Caco-2 (cell line): ENCODE measurements at regions not wholly inside any gene's neighbourhood (a gene's known extent, or its start where the extent isn't known, plus 50 kb on each side); places are given as distances from the start of the nearest gene placed in this dataset.

Experiments used
- BruUV-seq: library from RNA; stranded (reverse); fragments of 400-500 nt; replicated peaks from 2 replicates; lab custom pipeline; 2021; lab: Mats Ljungman, UMichigan
- CTCF ChIA-PET: fragments of 300-600 bp; sonication (Branson Sonifier 250); formaldehyde crosslinking; loops from one replicate; lab custom pipeline; 2022; ENCODE audit warnings: antibody characterized with exemption; lab: Charles Lee
- POLR2A ChIA-PET: fragments of 300-600 bp; sonication (Branson Sonifier 250); formaldehyde crosslinking; loops from one replicate; lab custom pipeline; 2022; ENCODE audit warnings: antibody characterized with exemption; lab: Charles Lee
- DNase-seq, 2 experiments: peaks; one replicate each; pipeline versions ENCODE4 v3.0.0 to v3.0.0-alpha.2; 2020 to 2022
- H3K27me3 ChIP-seq: replicated peaks from 2 replicates; pipeline ENCODE4 v1.6.0; 2011; ENCODE audit warnings: low read length; ENCODE audit not compliant: control insufficient read depth, insufficient read depth
- H3K36me3 ChIP-seq: 2 replicates; pipeline ENCODE4 v1.5.1; 2011; ENCODE audit warnings: low read length; ENCODE audit not compliant: control insufficient read depth, insufficient read depth
- H3K4me1 ChIP-seq: fragments of 250-450 bp; sonication (Bioruptor Pico); 2 replicates; pipeline ENCODE4 v1.5.1; 2020; ENCODE audit warnings: mild to moderate bottlenecking
- H3K4me3 ChIP-seq: 2 replicates; pipeline ENCODE4 v1.5.1; 2011; ENCODE audit warnings: low read depth, mild to moderate bottlenecking, control low read depth, low read length
- H3K9me3 ChIP-seq: fragments of 250-450 bp; sonication (Bioruptor Pico); 2 replicates; pipeline ENCODE4 v1.5.1; 2020; ENCODE audit warnings: mild to moderate bottlenecking, moderate library complexity
- H3K27ac Mint-ChIP-seq: one replicate; pipeline ENCODE4 v1.8.0; 2022; ENCODE audit warnings: mixed read lengths; ENCODE audit not compliant: unreplicated experiment
- H3K27me3 Mint-ChIP-seq: one replicate; pipeline ENCODE4 v1.8.0; 2022; ENCODE audit warnings: mixed read lengths; ENCODE audit not compliant: insufficient read depth, unreplicated experiment
- H3K36me3 Mint-ChIP-seq: one replicate; pipeline ENCODE4 v1.8.0; 2022; ENCODE audit warnings: mild to moderate bottlenecking, mixed read lengths; ENCODE audit not compliant: insufficient read depth, unreplicated experiment
- H3K4me1 Mint-ChIP-seq: one replicate; pipeline ENCODE4 v1.8.0; 2022; ENCODE audit warnings: low read depth, mixed read lengths; ENCODE audit not compliant: unreplicated experiment
- H3K4me3 Mint-ChIP-seq: one replicate; pipeline ENCODE4 v1.8.0; 2022; ENCODE audit warnings: mild to moderate bottlenecking, moderate library complexity, mixed read lengths; ENCODE audit not compliant: unreplicated experiment
- H3K9me3 Mint-ChIP-seq: one replicate; pipeline ENCODE4 v1.8.0; 2022; ENCODE audit warnings: mixed read lengths; ENCODE audit not compliant: unreplicated experiment
- intact Hi-C: fragments of 100-400 bp; cut with micrococcal nuclease; formaldehyde crosslinking; loops from one replicate; pipeline ENCODE4 v1.10.0; 2022; ENCODE audit not compliant: unreplicated experiment
- TF ChIP-seq, protein P1 (sequence below), 2 experiments: fragments of 200-600 bp in 1 of 2; IDR thresholded peaks; 1 replicate in 1 of 2; 2 replicates in 1 of 2; pipeline versions ENCODE4 v1.5.1 to v1.8.0; 2011 to 2022; ENCODE audit warnings: antibody characterized with exemption in 1 of 2, control low read depth in 1 of 2, inconsistent platforms in 1 of 2, low read depth in 1 of 2, low read length in 1 of 2, mild to moderate bottlenecking in 1 of 2, moderate library complexity in 1 of 2; ENCODE audit not compliant: insufficient read depth in 1 of 2, severe bottlenecking in 1 of 2, unreplicated experiment in 1 of 2

DNA sequence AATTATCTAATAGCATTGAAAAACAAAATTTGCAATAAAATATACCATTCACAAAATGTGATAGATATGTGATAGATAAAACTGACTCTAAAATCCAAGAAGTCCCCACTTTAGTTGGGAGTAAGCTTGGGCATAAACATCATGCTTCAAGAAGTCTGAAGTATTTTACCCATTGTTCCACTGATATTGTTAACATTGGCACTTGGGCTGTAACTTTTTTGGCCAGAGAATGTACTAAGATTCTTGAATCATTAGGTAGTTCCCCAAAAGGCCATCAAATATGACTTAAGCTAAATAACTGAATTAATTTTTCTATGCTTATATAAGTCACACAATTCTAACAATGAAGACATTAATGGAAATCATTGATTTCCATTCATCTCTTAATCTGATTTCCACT lies 413.6 kb downstream of the CDH2 start:
- TF ChIP-seq, protein P1, sequence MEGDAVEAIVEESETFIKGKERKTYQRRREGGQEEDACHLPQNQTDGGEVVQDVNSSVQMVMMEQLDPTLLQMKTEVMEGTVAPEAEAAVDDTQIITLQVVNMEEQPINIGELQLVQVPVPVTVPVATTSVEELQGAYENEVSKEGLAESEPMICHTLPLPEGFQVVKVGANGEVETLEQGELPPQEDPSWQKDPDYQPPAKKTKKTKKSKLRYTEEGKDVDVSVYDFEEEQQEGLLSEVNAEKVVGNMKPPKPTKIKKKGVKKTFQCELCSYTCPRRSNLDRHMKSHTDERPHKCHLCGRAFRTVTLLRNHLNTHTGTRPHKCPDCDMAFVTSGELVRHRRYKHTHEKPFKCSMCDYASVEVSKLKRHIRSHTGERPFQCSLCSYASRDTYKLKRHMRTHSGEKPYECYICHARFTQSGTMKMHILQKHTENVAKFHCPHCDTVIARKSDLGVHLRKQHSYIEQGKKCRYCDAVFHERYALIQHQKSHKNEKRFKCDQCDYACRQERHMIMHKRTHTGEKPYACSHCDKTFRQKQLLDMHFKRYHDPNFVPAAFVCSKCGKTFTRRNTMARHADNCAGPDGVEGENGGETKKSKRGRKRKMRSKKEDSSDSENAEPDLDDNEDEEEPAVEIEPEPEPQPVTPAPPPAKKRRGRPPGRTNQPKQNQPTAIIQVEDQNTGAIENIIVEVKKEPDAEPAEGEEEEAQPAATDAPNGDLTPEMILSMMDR (IDR thresholded peaks at IDR 0.05; ENCODE audit: insufficient read depth in 1 of 2, low read depth in 1 of 2, low read length in 1 of 2, severe bottlenecking in 1 of 2, unreplicated experiment in 1 of 2), result no peak
- intact Hi-C loops, result no loop called here
- H3K36me3 Mint-ChIP-seq, result no peaks in the 10 kb centered on the region

DNA sequence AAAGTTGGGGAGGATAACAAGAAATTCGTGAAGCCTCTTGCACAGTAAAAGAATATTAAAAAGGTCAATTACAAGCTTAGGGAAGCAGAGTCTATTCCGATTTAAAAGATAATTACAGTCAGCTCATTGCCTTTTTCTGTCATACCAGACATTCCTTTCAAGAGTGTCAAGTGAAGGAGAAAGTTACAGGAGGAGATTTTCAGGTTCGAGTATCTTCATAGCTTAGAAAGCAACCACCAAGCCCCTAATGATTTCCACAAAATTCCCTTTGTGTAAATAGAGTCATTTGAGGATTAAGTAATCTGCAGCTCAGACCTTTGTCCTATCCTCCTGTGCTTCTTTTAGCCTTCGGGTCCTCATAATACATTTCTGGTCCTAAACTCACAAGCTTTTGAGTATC lies 414.9 kb downstream of the CDH2 start:
- Histone ChIP-seq H3K27me3 (no peaks in the 10 kb centered on the region), H3K9me3 (no peaks in the 10 kb centered on the region), H3K36me3 (no peaks in the 10 kb centered on the region), H3K4me1 (no peaks in the 10 kb centered on the region), H3K4me3 (no peak overlapping the region)
- Mint-ChIP-seq H3K9me3 (no peaks in the 10 kb centered on the region), H3K4me3 (no peak overlapping the region), H3K27me3 (no peaks in the 10 kb centered on the region), H3K27ac (no peak overlapping the region), H3K4me1 (no peaks in the 10 kb centered on the region), H3K36me3 (no peaks in the 10 kb centered on the region)
- BruUV-seq, result no TSS peak
- CTCF ChIA-PET, result interaction anchor here (1.2 kb wide), 1 partner anchor 12 kb away, joined by 3 read pairs; no protein-coding TSS in a partner anchor
- TF ChIP-seq, protein P1 (IDR thresholded peaks at IDR 0.05; ENCODE audit: insufficient read depth in 1 of 2, low read depth in 1 of 2, low read length in 1 of 2, severe bottlenecking in 1 of 2, unreplicated experiment in 1 of 2), result no peak
- intact Hi-C loops, result no loop called here
- POLR2A ChIA-PET, result no interaction called here
- DNase-seq, result no peak

More for the DNA sequence above, 413.6 kb downstream of the CDH2 start:
- no peak overlapping the region for H3K27ac Mint-ChIP-seq
- H3K9me3 Mint-ChIP-seq, result no peaks in the 10 kb centered on the region
- H3K4me3 ChIP-seq, result no peak overlapping the region
- DNase-seq, result no peak
- no peaks in the 10 kb centered on the region for H3K36me3 ChIP-seq
- CTCF ChIA-PET, result no interaction called here
- H3K27me3 ChIP-seq, result no peaks in the 10 kb centered on the region
- no peaks in the 10 kb centered on the region for H3K4me1 ChIP-seq
- no peaks in the 10 kb centered on the region for H3K4me1 Mint-ChIP-seq
- no TSS peak for BruUV-seq
- no peaks in the 10 kb centered on the region for H3K9me3 ChIP-seq
- POLR2A ChIA-PET, result no interaction called here
- no peak overlapping the region for H3K4me3 Mint-ChIP-seq
- H3K27me3 Mint-ChIP-seq, result no peaks in the 10 kb centered on the region

DNA sequence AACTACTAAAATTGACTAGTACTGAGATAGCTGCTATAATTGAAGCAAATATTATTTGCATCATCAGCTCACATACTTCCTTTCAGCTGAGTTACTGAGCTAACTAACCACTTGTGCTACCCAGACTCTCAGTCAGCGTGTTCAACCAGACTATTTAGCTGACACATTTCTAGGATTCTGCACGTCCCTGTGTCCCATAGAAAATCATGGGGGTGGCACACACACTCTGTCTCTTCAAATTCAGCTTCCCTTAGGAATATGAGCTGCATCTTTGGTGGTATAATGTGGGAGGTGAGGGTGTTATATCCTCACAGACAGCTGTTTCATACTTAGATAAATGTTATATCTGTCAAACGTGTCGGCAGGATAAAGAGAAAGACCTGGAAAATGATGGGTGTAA lies 424.0 kb downstream of the CDH2 start:
- TF ChIP-seq, protein P1 (IDR thresholded peaks at IDR 0.05; ENCODE audit: insufficient read depth in 1 of 2, low read depth in 1 of 2, low read length in 1 of 2, severe bottlenecking in 1 of 2, unreplicated experiment in 1 of 2), result no peak
- no peak overlapping the region for H3K4me3 ChIP-seq
- ChIA-PET POLR2A (no interaction called here), CTCF (no interaction called here)
- H3K27me3 ChIP-seq, result no peaks in the 10 kb centered on the region
- Mint-ChIP-seq H3K36me3 (no peaks in the 10 kb centered on the region), H3K27ac (no peak overlapping the region), H3K9me3 (no peaks in the 10 kb centered on the region), H3K27me3 (no peaks in the 10 kb centered on the region), H3K4me1 (no peaks in the 10 kb centered on the region), H3K4me3 (no peak overlapping the region)
- H3K36me3 ChIP-seq, result no peaks in the 10 kb centered on the region
- intact Hi-C loops, result loop anchor here (5.0 kb wide), 1 partner anchor 146 kb away; no protein-coding TSS in a partner anchor
- no peak for DNase-seq
- BruUV-seq, result no TSS peak
- H3K4me1 ChIP-seq, result no peaks in the 10 kb centered on the region
- H3K9me3 ChIP-seq, result no peaks in the 10 kb centered on the region
